HG03103 (cell line): ENCODE measurements at regions not wholly inside any gene's neighbourhood (a gene's known extent, or its start where the extent isn't known, plus 50 kb on each side); places are given as distances from the start of the nearest gene placed in this dataset.
"Not testable (repeated sequence)": the region's sequence is repeated elsewhere in the genome, so short reads cannot be mapped to it uniquely, and the experiment has no call there.

ENCODE experiments used
- ATAC-seq: cut with Tn5 transposase; IDR thresholded peaks from one replicate; pipeline ENCODE4 v1.9.1; 2021; ENCODE audit warnings: low read depth; ENCODE audit not compliant: unreplicated experiment

- no peak for ATAC-seq
These were observed 255.5 kb downstream of the CTH start for GRCh38 chr1:70666381-70667140.

- ATAC-seq: no peak
These were observed 256.6 kb downstream of the CTH start for GRCh38 chr1:70667494-70668170.

GRCh38 chr1:70671006-70671405, 259.9 kb downstream of the CTH start:
- no peak for ATAC-seq

GRCh38 chr1:70672442-70672888, 261.4 kb downstream of the CTH start:
- ATAC-seq: no peak

- ATAC-seq: no peak
These were observed 264.0 kb downstream of the CTH start for GRCh38 chr1:70674941-70675685.

GRCh38 chr1:70675737-70676156, 264.7 kb downstream of the CTH start:
- peak; percentile 85 for ATAC-seq

- ATAC-seq: peak; percentile 99
These were observed 274.5 kb downstream of the CTH start for GRCh38 chr1:70685300-70686286.

- ATAC-seq: no peak
These were observed 277.5 kb downstream of the CTH start for GRCh38 chr1:70688580-70688979.

- no peak for ATAC-seq
These were observed 295.4 kb downstream of the CTH start for GRCh38 chr1:70706381-70707037.

GRCh38 chr1:70707214-70707613, 296.1 kb downstream of the CTH start:
- no peak for ATAC-seq

- no peak for ATAC-seq
These were observed 303.1 kb downstream of the CTH start for GRCh38 chr1:70714149-70714548.

- ATAC-seq: no peak
These were observed 306.1 kb downstream of the CTH start for GRCh38 chr1:70717211-70717610.

- ATAC-seq: no peak
These were observed 306.6 kb downstream of the CTH start for GRCh38 chr1:70717656-70718055.

- ATAC-seq: no peak
These were observed 307.1 kb downstream of the CTH start for GRCh38 chr1:70718086-70718630.

- ATAC-seq: no peak
These were observed 308.1 kb downstream of the CTH start for GRCh38 chr1:70719154-70719553.

GRCh38 chr1:70720109-70720508, 309.0 kb downstream of the CTH start:
- no peak for ATAC-seq

GRCh38 chr1:70720521-70720920, 309.5 kb downstream of the CTH start:
- ATAC-seq: no peak

- ATAC-seq: no peak
These were observed 316.9 kb downstream of the CTH start for GRCh38 chr1:70727886-70728489.

GRCh38 chr1:70736518-70736917, 311.1 kb downstream of the PTGER3 start:
- not testable (repeated sequence) for ATAC-seq
